NCI-H2171 treated with DMSO at 0.1 percent for 48 hours (cell line): ENCODE measurements at regions not wholly inside any gene's neighbourhood (a gene's known extent, or its start where the extent isn't known, plus 50 kb on each side); places are given as distances from the start of the nearest gene placed in this dataset.
"Not testable (repeated sequence)": the region's sequence is repeated elsewhere in the genome, so short reads cannot be mapped to it uniquely, and the experiment has no call there.

Experiments used
- DNase-seq: peaks from one replicate; lab custom pipeline; 2025; lab: John Stamatoyannopoulos, UW

DNA sequence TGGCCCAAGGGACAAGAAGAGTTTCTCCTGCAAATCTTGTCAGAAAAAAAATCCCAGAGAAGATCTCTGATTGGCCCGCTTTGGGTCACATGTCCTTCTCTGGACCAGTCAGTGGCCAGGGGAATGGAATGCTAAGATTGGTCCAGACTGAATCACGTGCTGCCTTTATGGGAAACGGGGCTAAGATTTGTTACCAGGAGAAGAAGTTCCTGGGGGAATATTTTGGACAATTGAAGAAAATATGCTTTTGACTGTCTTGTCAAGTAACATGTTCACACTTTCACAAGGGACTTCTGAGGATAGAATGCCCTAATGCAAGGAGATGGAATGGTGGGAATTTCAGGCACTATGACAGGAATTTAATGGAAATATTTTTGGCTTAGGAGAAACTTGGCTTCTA, 74.1 kb upstream of the SH3PXD2B start:
- no peak for DNase-seq

- DNase-seq = no peak
These were observed 73.2 kb upstream of the SH3PXD2B start for GRCh38 chr5:172527559-172527958.

DNA sequence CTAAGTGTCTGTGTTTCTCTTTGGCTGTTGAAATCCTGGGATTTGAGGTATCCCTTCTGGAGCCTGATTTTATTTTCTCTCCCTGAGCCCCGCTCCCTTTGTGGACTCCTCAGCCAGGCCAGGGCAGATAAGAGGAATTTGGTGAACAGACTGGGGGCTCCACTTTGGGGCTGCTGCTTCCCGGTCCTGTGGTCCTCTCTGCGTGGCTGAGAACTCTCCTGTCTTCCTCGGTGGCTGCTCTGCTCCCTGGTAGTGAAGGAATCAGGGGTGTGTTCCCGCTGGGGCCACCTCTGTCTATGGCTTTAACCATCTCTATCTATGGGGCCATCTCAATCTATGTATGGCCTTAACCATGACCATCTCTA, 71.7 kb upstream of the SH3PXD2B start:
- DNase-seq = no peak

DNA sequence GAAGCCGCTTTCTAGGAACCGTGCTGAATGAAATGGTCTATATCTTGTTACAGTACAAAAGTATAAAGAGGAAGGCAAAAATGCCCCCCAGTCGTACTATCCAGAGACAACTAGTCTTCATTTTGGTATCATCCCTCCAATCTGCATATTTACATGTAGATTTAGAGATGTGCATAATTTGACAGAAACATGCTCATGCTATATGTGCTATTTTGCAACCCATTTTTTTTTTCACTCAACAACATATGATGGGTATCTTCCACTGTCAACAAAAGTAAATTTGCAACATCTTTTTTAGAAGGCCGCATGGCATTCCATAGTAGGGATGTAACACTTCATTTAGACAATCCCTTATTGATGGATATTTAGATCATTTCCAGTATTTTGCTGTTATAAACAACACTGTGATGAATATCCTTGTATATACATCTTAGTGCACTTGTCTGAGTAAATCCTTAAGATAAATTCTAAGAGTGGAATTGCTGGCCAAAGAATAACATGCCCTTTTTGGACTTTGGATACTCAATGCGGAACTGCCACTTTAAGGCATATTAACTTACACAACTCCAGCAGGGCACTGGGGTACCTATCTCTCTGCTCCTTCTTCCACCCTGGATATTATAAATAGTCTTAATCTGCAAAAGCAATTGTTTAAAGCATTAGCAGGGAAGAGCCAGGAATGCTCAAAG, 71.1 kb upstream of the SH3PXD2B start:
- DNase-seq = no peak

DNA sequence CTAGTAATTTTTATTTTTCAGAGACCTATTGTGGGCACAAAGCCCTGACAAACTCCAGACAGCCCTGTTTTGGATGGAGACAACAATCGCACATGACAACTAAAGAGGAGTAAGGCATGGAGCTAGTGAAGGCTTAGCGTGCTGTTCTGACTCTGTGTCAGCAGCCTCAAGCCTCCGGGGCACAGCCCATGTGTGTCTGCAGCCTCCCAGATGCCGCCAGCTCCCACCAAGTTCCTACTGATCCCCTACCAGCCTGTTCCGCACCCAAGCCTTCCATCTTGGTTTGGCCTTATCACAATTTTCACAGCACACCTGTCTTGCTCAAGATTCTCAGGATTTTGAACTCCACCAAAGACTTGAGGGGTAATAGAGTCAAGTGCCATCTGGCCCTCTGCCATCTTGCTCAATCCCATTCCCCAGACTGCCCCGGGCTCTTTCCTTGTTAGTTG, 70.3 kb upstream of the SH3PXD2B start:
- DNase-seq = no peak

GRCh38 chr5:172523146-172523745, 68.9 kb upstream of the SH3PXD2B start:
- no peak for DNase-seq

- no peak for DNase-seq
These were observed 67.1 kb upstream of the SH3PXD2B start for GRCh38 chr5:172521338-172521932.

DNA sequence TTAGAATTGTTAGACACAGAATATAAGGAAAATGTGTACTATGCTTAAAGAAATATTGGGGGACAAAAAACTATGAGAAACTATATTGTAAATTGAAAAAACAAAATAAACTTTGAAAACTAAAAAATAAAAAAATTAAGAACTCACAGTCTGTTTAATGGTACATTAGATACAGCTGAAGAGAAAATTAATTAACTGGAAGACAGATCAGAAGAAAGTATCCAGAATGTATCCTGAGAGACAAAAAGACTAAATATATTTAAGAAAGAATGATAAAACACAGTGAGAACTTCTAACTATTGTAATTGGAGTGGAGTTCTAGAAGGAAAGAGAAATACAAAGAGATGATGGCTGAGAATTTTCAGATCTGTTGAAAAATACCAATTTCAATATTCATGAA, 57.6 kb upstream of the SH3PXD2B start:
- no peak for DNase-seq

GRCh38 chr5:172509405-172509781, 55.1 kb upstream of the SH3PXD2B start:
- no peak for DNase-seq

DNA sequence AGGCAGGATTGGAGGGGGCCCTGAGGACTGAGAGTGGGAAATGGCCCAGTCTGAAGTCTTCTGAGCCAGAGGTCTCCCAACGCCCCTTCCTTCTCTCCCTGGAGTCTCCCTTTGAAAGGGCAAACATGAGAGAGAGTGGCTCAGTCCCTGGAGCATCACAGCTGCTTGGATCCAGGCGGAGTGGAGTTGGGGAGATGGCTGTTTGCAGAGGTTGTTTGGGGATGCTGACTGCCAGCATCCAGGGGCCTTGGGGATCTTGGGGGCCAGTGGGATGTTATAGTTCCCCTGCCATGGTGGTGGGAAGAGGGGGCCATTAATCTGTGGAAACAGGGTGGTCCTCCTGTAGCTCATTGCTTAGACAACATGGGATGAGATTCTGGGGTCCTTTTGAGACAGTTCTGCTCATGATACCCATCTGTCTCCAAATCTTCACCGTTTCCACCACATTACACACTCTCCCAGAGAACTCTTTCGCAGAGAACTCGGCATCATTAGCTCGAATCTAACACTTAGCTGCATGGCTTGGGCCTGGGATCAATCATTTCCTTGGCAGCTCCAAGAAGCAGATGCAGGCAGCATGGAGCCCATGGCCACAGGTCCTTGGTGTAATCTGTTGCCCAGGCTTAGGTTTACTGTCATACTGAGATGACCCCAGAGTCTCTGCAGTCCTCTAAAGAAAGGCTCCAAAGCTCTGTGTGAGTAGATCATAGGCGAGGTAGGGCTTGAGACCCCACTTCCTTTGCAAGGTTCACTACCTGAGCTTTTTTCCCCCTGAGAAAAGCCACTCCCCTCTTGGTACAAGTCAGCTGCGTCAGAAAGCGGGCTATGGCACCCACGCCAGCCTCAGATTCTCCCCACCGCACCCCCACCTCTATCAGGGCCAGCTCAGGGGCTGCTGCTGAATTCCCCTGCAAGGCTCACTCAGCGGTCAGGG, 54.4 kb upstream of the SH3PXD2B start:
- no peak for DNase-seq

DNA sequence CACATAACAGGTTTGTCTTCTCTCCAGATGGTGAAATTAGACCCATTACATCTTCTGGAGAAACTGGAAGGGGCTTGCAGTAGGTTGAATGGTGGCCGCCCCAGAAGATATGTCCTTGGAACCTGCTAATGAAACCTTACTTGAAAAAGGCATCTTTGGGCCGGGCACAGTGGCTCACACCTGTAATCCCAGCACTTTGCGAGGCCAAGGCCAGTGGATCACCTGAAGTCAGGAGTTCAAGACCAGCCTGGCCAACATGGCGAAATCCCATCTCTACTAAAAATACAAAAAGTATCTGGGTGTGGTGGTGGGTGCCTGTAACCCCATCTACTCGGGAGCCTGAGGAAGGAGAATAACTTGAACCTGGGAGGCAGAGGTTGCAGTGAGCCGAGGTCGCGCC, 53.2 kb upstream of the SH3PXD2B start:
- DNase-seq = not testable (repeated sequence)

- no peak for DNase-seq
These were observed 52.6 kb upstream of the SH3PXD2B start for GRCh38 chr5:172506921-172507320.

DNA sequence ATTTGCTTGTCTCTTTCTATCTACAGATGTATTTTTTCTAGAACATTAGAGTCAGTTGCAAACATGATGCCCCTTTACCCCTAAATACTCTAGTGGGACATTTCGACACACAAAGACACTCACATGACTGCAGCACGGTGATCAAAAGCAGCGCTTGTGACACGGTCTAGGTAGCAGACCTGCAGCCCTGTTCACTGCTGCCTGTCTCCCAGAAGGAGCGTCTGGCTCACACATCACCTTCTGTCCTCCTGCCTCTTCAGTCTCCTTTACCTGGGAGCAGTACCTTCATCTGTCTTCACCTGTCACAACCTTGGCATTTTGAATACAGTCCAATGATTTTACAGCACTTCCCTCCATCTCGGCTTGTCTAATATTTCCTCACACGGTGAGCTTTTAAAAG, 51.9 kb upstream of the SH3PXD2B start:
- DNase-seq = peak; percentile 76

GRCh38 chr5:172505845-172506244, 51.5 kb upstream of the SH3PXD2B start:
- no peak for DNase-seq

GRCh38 chr5:172505403-172505759, 51.1 kb upstream of the SH3PXD2B start:
- no peak for DNase-seq

- DNase-seq = no peak
These were observed 50.5 kb upstream of the SH3PXD2B start for GRCh38 chr5:172504701-172505402.

- DNase-seq = no peak
These were observed 49.8 kb upstream of the SH3PXD2B start for GRCh38 chr5:172503925-172504700.
